ENCODE measurements at regions not wholly inside any gene's neighbourhood (a gene's known extent, or its start where the extent isn't known, plus 50 kb on each side); places are given as distances from the start of the nearest gene placed in this dataset.

DNA sequence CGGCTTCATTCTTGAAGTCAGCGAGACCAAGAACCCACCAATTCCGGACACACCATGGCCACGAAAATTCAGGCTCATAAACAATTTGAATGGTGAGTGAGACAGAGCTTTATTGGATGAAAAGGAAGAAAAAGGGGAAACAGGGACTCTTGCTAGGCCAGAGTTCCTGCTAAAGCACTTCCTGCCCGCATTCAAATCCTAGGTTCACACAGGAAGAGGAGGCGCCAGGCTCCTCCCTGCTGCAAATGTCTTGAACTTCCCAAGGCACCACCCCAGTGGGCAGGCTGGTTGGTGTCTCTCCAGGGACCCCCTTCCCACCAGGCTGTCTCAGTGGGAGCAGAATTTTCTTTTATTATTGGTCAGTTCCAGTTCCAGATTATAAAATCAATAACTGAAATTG lies 121.2 kb downstream of the FSCB start:
- TF ChIP-seq, protein P1, sequence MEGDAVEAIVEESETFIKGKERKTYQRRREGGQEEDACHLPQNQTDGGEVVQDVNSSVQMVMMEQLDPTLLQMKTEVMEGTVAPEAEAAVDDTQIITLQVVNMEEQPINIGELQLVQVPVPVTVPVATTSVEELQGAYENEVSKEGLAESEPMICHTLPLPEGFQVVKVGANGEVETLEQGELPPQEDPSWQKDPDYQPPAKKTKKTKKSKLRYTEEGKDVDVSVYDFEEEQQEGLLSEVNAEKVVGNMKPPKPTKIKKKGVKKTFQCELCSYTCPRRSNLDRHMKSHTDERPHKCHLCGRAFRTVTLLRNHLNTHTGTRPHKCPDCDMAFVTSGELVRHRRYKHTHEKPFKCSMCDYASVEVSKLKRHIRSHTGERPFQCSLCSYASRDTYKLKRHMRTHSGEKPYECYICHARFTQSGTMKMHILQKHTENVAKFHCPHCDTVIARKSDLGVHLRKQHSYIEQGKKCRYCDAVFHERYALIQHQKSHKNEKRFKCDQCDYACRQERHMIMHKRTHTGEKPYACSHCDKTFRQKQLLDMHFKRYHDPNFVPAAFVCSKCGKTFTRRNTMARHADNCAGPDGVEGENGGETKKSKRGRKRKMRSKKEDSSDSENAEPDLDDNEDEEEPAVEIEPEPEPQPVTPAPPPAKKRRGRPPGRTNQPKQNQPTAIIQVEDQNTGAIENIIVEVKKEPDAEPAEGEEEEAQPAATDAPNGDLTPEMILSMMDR (IDR thresholded peaks at IDR 0.05), result no peak
- TF ChIP-seq EZH2 (IDR thresholded peaks at IDR 0.05; ENCODE audit: borderline replicate concordance, insufficient read depth, low read depth, low read length, poor library complexity, severe bottlenecking), result no peak

Measured in B cell (primary cell).